Fibroblast of the aortic adventitia (primary cell): ENCODE measurements at regions not wholly inside any gene's neighbourhood (a gene's known extent, or its start where the extent isn't known, plus 50 kb on each side); places are given as distances from the start of the nearest gene placed in this dataset.
"Not testable (repeated sequence)": the region's sequence is repeated elsewhere in the genome, so short reads cannot be mapped to it uniquely, and the experiment has no call there.

ENCODE experiments used
- DNase-seq: peaks from one replicate; pipeline ENCODE4 v3.0.0-alpha.2; 2010; ENCODE audit warnings: low read depth
- H3K4me3 ChIP-seq: 2 replicates; pipeline ENCODE4 v1.5.1; 2011; ENCODE audit warnings: low read depth, mild to moderate bottlenecking, control low read depth, low read length, moderate library complexity
- TF ChIP-seq, protein P1 (sequence below): IDR thresholded peaks from 2 replicates; pipeline ENCODE4 v1.5.1; 2011; ENCODE audit warnings: mild to moderate bottlenecking, low read length, control low read depth, inconsistent platforms; ENCODE audit not compliant: insufficient read depth

DNA sequence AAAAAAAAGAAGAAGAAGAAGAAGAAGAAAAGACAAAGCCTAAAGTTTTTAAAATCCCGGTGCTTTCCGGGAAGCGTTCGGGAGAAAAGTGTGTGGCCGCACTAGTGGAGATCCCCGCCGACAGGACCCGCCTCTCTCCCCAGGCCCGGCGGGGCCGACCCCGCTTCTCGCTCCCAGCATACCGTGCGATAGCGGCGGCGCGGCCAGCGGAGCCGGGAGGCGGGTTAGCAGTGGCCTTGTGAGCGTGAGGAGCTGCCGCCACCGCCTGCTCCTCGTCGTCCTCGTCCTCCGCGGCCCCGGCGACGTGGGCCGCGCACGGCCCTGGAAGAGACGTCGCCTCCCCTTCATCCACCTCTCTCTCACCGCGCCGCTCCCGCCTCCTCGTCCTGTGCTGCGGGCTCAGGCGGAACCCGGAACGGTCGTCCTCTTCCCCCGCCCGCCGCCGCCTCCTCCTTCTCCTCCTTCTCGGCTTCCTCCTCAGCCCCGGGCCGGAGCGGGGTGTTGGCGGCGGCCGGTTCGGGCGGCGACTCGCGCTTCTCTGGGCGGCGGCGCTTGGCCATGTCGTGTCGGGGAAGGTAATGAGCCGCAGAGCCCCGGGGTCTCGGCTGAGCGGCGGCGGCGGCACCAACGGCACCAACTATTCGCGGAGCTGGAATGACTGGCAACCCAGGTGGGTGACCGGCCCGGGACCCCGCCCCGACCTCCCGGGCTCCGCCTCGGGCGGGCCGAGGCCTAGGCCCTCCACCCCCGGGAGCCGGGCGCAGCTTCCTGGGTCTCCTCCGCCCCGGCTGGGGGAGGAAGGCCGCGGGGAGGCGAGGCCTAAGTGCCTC lies 62.6 kb upstream of the CDR2 start:
- peak; percentile 50 for DNase-seq
- peak overlapping the region; percentile 68 for H3K4me3 ChIP-seq

DNA sequence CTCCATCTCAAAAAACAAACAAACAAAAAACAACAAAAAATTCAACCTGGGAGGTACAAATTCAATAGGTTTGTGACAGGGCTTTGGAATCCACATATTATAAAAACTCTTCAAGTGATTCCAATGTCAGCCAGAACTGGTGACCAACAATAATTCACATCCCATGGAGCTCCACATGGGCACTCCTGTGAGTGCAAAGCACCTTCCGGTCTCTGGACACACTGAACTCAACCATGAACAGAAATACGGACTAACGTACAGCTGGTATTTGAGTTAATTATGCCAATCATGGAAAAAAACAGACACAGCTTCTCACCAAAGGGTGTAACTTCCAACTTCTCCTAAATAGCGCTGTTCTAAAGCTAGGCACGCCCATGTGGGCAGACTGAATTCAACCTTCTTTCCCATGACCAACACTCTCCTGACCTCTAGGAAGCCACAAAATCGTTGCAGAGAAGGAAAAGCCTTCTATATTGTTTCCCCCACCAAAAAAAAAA lies 62.0 kb upstream of the CDR2 start:
- peak overlapping the region; percentile 68 for H3K4me3 ChIP-seq
- DNase-seq: not testable (repeated sequence)

- H3K4me3 ChIP-seq, DNase-seq: not testable (repeated sequence)
These were observed 56.9 kb upstream of the CDR2 start for GRCh38 chr16:22431314-22431713.

GRCh38 chr16:22428654-22429053 lies 54.2 kb upstream of the CDR2 start:
- H3K4me3 ChIP-seq: no peak overlapping the region
- TF ChIP-seq, protein P1, sequence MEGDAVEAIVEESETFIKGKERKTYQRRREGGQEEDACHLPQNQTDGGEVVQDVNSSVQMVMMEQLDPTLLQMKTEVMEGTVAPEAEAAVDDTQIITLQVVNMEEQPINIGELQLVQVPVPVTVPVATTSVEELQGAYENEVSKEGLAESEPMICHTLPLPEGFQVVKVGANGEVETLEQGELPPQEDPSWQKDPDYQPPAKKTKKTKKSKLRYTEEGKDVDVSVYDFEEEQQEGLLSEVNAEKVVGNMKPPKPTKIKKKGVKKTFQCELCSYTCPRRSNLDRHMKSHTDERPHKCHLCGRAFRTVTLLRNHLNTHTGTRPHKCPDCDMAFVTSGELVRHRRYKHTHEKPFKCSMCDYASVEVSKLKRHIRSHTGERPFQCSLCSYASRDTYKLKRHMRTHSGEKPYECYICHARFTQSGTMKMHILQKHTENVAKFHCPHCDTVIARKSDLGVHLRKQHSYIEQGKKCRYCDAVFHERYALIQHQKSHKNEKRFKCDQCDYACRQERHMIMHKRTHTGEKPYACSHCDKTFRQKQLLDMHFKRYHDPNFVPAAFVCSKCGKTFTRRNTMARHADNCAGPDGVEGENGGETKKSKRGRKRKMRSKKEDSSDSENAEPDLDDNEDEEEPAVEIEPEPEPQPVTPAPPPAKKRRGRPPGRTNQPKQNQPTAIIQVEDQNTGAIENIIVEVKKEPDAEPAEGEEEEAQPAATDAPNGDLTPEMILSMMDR: no peak
- DNase-seq: no peak

DNA sequence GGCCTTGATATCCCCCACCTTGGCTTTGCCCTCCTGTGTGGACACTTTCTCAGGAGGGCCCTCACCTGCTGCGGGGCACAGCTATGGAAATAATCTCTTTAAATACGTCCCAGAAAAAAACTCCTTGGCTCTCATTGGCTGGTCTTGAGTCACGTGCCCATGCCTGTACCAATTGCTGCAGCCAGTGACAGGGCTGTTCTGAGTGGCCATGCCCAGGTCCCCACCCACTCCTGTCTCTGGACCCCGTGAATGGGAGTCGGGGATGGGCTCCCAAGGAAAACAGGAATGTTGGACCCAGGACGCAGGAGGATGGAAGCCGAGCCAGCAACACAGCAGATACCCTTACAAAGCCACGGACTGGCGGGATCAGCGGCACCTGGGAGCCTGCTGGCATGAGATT lies 53.1 kb upstream of the CDR2 start:
- TF ChIP-seq, protein P1: no peak

DNA sequence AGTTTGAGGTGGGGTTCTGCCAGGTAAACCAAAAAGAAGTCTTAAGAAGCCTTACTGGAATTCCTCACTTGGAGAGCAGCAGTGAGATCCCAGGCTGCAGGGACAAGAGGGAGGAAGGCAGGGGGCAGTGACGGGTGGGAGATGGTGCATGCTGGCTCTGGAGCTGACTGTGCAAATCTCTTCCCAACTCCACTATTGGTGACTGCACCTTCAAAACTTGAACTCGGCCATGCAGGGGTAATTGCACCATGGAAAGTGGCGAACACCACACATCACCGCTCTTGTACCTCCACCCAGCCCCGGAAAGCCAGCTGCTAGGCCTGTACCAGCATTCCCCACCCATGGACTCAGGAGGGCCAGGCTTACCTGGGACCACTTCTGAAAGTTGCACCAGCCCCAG lies 51.4 kb upstream of the CDR2 start:
- H3K4me3 ChIP-seq: no peak overlapping the region
- no peak for DNase-seq
- TF ChIP-seq, protein P1: peak; percentile 4

More for the DNA sequence above, 53.1 kb upstream of the CDR2 start:
- DNase-seq: no peak
- no peak overlapping the region for H3K4me3 ChIP-seq

DNA sequence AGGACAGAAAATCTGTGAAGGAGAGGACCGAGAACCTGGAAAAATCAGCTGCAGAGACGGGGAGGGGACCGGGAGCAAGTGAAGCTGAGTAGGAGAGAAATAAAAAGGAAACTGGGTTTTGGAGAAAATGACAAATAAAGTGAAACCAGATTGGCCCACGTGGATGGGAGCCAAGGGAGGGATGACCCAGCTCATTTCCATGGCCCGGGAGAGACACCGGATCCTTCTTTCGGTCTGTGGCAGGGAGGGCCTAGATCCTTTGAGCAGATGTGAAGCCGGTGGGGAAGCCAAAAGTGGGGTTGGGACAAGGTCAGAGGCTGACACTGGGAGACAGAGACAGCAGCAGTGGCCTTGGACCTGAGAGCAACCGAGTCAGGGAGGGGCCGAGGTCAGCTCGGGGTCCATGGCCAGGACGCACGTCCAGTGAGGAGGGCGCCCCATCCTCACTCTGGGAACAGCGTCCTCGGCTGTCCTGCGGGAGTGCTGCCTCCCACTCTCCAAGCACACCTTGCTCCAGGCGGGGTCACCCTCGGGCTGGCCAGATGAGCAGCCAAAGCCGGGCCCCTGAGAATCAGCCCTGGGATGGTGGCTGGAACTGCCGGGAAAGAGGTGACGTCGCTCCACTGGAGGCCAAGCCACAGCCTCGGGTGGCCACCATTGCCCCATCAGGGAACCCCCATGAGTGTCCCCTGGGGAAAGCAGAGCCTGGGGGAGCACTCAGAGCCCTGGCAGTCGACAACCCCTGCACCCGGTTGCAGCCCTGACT lies 50.8 kb upstream of the CDR2 start:
- TF ChIP-seq, protein P1: no peak
- peak overlapping the region; percentile 22 for H3K4me3 ChIP-seq
- peak; percentile 60 for DNase-seq

DNA sequence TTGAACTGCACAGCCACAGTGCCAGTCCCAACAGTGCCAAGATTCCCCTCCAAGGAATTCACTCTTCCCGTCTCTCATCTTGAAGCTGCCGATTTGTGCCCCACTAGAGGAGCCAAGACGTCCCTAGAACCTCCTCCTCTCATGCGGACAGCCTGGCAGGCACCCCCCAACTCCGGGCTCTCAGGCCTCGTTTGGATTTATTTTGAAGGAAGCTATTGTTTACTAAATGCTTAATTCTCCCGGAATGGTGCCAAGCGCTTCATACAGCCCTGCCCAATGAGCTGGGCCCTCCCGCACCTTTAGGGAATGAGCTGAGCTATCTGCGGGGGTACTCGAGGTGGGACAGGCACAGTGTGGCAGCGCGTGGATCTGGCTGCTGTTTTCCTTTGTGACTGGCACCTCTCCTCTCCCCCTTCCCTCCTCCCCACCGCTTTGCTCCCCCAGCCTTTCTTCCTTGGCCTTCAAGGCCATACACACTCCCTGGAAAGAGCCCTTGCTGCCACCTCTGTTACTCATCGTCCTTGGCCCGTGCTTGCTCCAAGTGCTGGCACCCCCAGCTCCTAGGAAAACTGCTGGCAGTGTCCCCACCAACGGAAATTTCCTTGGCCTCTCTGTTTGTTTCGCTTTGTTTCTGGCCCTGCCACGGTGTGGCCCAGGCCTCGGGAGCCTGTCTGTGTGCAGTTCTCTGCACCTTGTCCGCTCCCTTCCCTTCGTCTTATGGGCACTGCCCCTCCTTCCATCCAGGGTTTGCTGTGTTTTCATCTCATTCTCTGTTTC lies 49.9 kb upstream of the CDR2 start:
- peak; percentile 74 for DNase-seq
- TF ChIP-seq, protein P1: no peak
- H3K4me3 ChIP-seq: peak overlapping the region; percentile 44
